ENCODE measurements at regions not wholly inside any gene's neighbourhood (a gene's known extent, or its start where the extent isn't known, plus 50 kb on each side); places are given as distances from the start of the nearest gene placed in this dataset.
"Not testable (repeated sequence)": the region's sequence is repeated elsewhere in the genome, so short reads cannot be mapped to it uniquely, and the experiment has no call there.

DNA sequence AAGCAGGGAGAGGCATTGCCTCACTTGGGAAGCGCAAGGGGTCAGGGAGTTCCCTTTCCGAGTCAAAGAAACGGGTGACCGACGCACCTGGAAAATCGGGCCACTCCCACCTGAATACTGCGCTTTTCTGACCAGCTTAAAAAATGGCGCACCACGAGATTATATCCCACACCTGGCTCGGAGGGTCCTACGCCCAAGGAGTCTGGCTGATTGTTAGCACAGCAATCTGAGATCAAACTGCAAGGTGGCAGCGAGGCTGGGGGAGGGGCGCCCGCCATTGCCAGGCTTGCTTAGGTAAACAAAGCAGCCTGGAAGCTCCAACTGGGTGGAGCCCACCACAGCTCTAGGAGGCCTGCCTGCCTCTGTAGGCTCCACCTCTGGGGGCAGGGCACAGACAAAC, 137.9 kb downstream of the TBX18 start:
- TF ChIP-seq EZH2phosphoT487, EZH2 (IDR thresholded peaks at IDR 0.05): not testable (repeated sequence)
- TF ChIP-seq, protein P1, sequence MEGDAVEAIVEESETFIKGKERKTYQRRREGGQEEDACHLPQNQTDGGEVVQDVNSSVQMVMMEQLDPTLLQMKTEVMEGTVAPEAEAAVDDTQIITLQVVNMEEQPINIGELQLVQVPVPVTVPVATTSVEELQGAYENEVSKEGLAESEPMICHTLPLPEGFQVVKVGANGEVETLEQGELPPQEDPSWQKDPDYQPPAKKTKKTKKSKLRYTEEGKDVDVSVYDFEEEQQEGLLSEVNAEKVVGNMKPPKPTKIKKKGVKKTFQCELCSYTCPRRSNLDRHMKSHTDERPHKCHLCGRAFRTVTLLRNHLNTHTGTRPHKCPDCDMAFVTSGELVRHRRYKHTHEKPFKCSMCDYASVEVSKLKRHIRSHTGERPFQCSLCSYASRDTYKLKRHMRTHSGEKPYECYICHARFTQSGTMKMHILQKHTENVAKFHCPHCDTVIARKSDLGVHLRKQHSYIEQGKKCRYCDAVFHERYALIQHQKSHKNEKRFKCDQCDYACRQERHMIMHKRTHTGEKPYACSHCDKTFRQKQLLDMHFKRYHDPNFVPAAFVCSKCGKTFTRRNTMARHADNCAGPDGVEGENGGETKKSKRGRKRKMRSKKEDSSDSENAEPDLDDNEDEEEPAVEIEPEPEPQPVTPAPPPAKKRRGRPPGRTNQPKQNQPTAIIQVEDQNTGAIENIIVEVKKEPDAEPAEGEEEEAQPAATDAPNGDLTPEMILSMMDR (IDR thresholded peaks at IDR 0.05) = not testable (repeated sequence)

Measured in neural progenitor cell (in vitro differentiated cells).